ENCODE measurements at regions not wholly inside any gene's neighbourhood (a gene's known extent, or its start where the extent isn't known, plus 50 kb on each side); places are given as distances from the start of the nearest gene placed in this dataset.

- ATAC-seq (no peak), DNase-seq (no peak)
- H3K36me3 Mint-ChIP-seq: no peaks in the 10 kb centered on the region
Observed at GRCh38 chr9:120187758-120188157, 392.2 kb downstream of the CDK5RAP2 start.

GRCh38 chr9:120186276-120186675 lies 393.7 kb downstream of the CDK5RAP2 start:
- POLR2A ChIA-PET: no interaction called here
- H3K27ac Mint-ChIP-seq: no peak overlapping the region
- H3K27me3 Mint-ChIP-seq: peaks cover 0 to 28% (median 8%) of the 10 kb centered on the region in 5 donors
- peaks cover 0 to 10% (median 0%) of the 10 kb centered on the region in 9 donors for H3K9me3 Mint-ChIP-seq
- H3K4me3 Mint-ChIP-seq: no peak overlapping the region
- no peaks in the 10 kb centered on the region for H3K36me3 Mint-ChIP-seq
- ATAC-seq: no peak
- H3K4me1 Mint-ChIP-seq: no peaks in the 10 kb centered on the region
- DNase-seq: no peak

More at GRCh38 chr9:120187758-120188157, 392.2 kb downstream of the CDK5RAP2 start:
- H3K4me3 Mint-ChIP-seq: no peak overlapping the region
- H3K9me3 Mint-ChIP-seq: peaks cover 0 to 9% (median 0%) of the 10 kb centered on the region in 9 donors
- peak overlapping the region in 1 of 10 donors; percentile 21 for H3K27ac Mint-ChIP-seq
- H3K27me3 Mint-ChIP-seq: peaks cover 0 to 31% (median 9%) of the 10 kb centered on the region in 5 donors
- POLR2A ChIA-PET: no interaction called here
- no peaks in the 10 kb centered on the region for H3K4me1 Mint-ChIP-seq

- H3K4me3 Mint-ChIP-seq: no peak overlapping the region
- ATAC-seq (no peak), DNase-seq (no peak)
- H3K4me1 Mint-ChIP-seq: no peaks in the 10 kb centered on the region
- peaks cover 0 to 31% (median 3%) of the 10 kb centered on the region in 5 donors for H3K27me3 Mint-ChIP-seq
- H3K9me3 Mint-ChIP-seq: peaks cover 0 to 18% (median 0%) of the 10 kb centered on the region in 9 donors
- POLR2A ChIA-PET: no interaction called here
- no peak overlapping the region for H3K27ac Mint-ChIP-seq
- no peaks in the 10 kb centered on the region for H3K36me3 Mint-ChIP-seq
Observed at GRCh38 chr9:120184266-120184665, 395.7 kb downstream of the CDK5RAP2 start.

- no peak for ATAC-seq
- Mint-ChIP-seq H3K4me1 (no peaks in the 10 kb centered on the region), H3K27ac (no peak overlapping the region), H3K9me3 (peaks cover 0 to 24% (median 0%) of the 10 kb centered on the region in 9 donors), H3K27me3 (peaks cover 0 to 32% (median 3%) of the 10 kb centered on the region in 5 donors), H3K4me3 (no peak overlapping the region), H3K36me3 (no peaks in the 10 kb centered on the region)
- DNase-seq: no peak
- POLR2A ChIA-PET: no interaction called here
Observed at GRCh38 chr9:120183615-120184014, 396.4 kb downstream of the CDK5RAP2 start.

GRCh38 chr9:120182011-120182410 lies 398.0 kb downstream of the CDK5RAP2 start:
- H3K4me3 Mint-ChIP-seq: no peak overlapping the region

GRCh38 chr9:120177121-120177520 lies 402.8 kb downstream of the CDK5RAP2 start:
- H3K27me3 Mint-ChIP-seq: peaks cover 0 to 24% (median 6%) of the 10 kb centered on the region in 5 donors
- peaks cover 0 to 31% (median 4%) of the 10 kb centered on the region in 9 donors for H3K9me3 Mint-ChIP-seq

More at GRCh38 chr9:120182011-120182410, 398.0 kb downstream of the CDK5RAP2 start:
- POLR2A ChIA-PET: no interaction called here
- DNase-seq: no peak
- H3K4me1 Mint-ChIP-seq: no peaks in the 10 kb centered on the region
- peaks cover 0 to 27% (median under 1%) of the 10 kb centered on the region in 9 donors for H3K9me3 Mint-ChIP-seq
- peaks cover 0 to 32% (median 3%) of the 10 kb centered on the region in 5 donors for H3K27me3 Mint-ChIP-seq
- H3K27ac Mint-ChIP-seq: no peak overlapping the region
- ATAC-seq: no peak
- H3K36me3 Mint-ChIP-seq: no peaks in the 10 kb centered on the region

GRCh38 chr9:120175031-120175430 lies 404.9 kb downstream of the CDK5RAP2 start:
- Mint-ChIP-seq H3K27ac (no peak overlapping the region), H3K9me3 (peaks cover 0 to 39% (median 9%) of the 10 kb centered on the region in 9 donors), H3K36me3 (peaks cover 0 to 10% (median 0%) of the 10 kb centered on the region in 3 donors), H3K27me3 (peaks cover 3 to 41% (median 10%) of the 10 kb centered on the region in 5 donors), H3K4me3 (no peak overlapping the region), H3K4me1 (no peaks in the 10 kb centered on the region)
- POLR2A ChIA-PET: no interaction called here
- DNase-seq (no peak), ATAC-seq (no peak)

More at GRCh38 chr9:120177121-120177520, 402.8 kb downstream of the CDK5RAP2 start:
- Mint-ChIP-seq H3K4me1 (no peaks in the 10 kb centered on the region), H3K36me3 (no peaks in the 10 kb centered on the region), H3K4me3 (no peak overlapping the region), H3K27ac (no peak overlapping the region)
- POLR2A ChIA-PET: no interaction called here
- DNase-seq: no peak
- ATAC-seq: no peak

- DNase-seq: no peak
- Mint-ChIP-seq H3K27ac (no peak overlapping the region), H3K27me3 (peaks cover 0 to 9% (median 0%) of the 10 kb centered on the region in 5 donors), H3K4me1 (no peaks in the 10 kb centered on the region), H3K36me3 (peaks cover 0 to 4% (median 0%) of the 10 kb centered on the region in 3 donors), H3K4me3 (no peak overlapping the region), H3K9me3 (peaks cover 0 to 6% (median 4%) of the 10 kb centered on the region in 9 donors)
- ATAC-seq: no peak
- POLR2A ChIA-PET: no interaction called here
Observed at GRCh38 chr9:120161776-120162175, 418.2 kb downstream of the CDK5RAP2 start.

- no peak for ATAC-seq
- DNase-seq: no peak
- H3K36me3 Mint-ChIP-seq: peaks cover 0 to 8% (median 0%) of the 10 kb centered on the region in 3 donors
- POLR2A ChIA-PET: no interaction called here
- H3K27me3 Mint-ChIP-seq: peaks cover 0 to 16% (median 3%) of the 10 kb centered on the region in 5 donors
- H3K27ac Mint-ChIP-seq: no peak overlapping the region
- H3K4me1 Mint-ChIP-seq: no peaks in the 10 kb centered on the region
- peaks cover 0 to 12% (median 4%) of the 10 kb centered on the region in 9 donors for H3K9me3 Mint-ChIP-seq
- H3K4me3 Mint-ChIP-seq: no peak overlapping the region
Observed at GRCh38 chr9:120158221-120158620, 421.7 kb downstream of the CDK5RAP2 start.

- POLR2A ChIA-PET: no interaction called here
- H3K4me3 Mint-ChIP-seq: no peak overlapping the region
- no peaks in the 10 kb centered on the region for H3K4me1 Mint-ChIP-seq
- ATAC-seq (no peak), DNase-seq (no peak)
- H3K36me3 Mint-ChIP-seq: peaks cover 0 to 8% (median 0%) of the 10 kb centered on the region in 3 donors
- peaks cover 0 to 12% (median 4%) of the 10 kb centered on the region in 9 donors for H3K9me3 Mint-ChIP-seq
- peaks cover 0 to 15% (median 3%) of the 10 kb centered on the region in 5 donors for H3K27me3 Mint-ChIP-seq
- no peak overlapping the region for H3K27ac Mint-ChIP-seq
Observed at GRCh38 chr9:120156376-120156775, 423.6 kb downstream of the CDK5RAP2 start.

- ATAC-seq (no peak), DNase-seq (no peak)
- peaks cover 0 to 15% (median 3%) of the 10 kb centered on the region in 5 donors for H3K27me3 Mint-ChIP-seq
- no peak overlapping the region for H3K27ac Mint-ChIP-seq
- no peaks in the 10 kb centered on the region for H3K4me1 Mint-ChIP-seq
- H3K36me3 Mint-ChIP-seq: peaks cover 0 to 4% (median 0%) of the 10 kb centered on the region in 3 donors
- H3K4me3 Mint-ChIP-seq: no peak overlapping the region
- peaks cover 0 to 8% (median 0%) of the 10 kb centered on the region in 9 donors for H3K9me3 Mint-ChIP-seq
- POLR2A ChIA-PET: no interaction called here
Observed at GRCh38 chr9:120153258-120153657, 426.7 kb downstream of the CDK5RAP2 start.

GRCh38 chr9:120152295-120152694 lies 427.7 kb downstream of the CDK5RAP2 start:
- POLR2A ChIA-PET: no interaction called here
- Mint-ChIP-seq H3K4me1 (no peaks in the 10 kb centered on the region), H3K27me3 (peaks cover 0 to 17% (median 3%) of the 10 kb centered on the region in 5 donors), H3K4me3 (no peak overlapping the region), H3K36me3 (peaks cover 0 to 4% (median 0%) of the 10 kb centered on the region in 3 donors), H3K9me3 (peaks cover 0 to 8% (median 0%) of the 10 kb centered on the region in 9 donors), H3K27ac (no peak overlapping the region)
- DNase-seq (no peak), ATAC-seq (no peak)

GRCh38 chr9:120151806-120152205 lies 428.2 kb downstream of the CDK5RAP2 start:
- ATAC-seq: no peak
- H3K4me1 Mint-ChIP-seq: no peaks in the 10 kb centered on the region

GRCh38 chr9:120151149-120151548 lies 428.8 kb downstream of the CDK5RAP2 start:
- H3K27ac Mint-ChIP-seq: no peak overlapping the region
- peaks cover 0 to 20% (median 5%) of the 10 kb centered on the region in 5 donors for H3K27me3 Mint-ChIP-seq
- H3K4me3 Mint-ChIP-seq: no peak overlapping the region
- no peaks in the 10 kb centered on the region for H3K4me1 Mint-ChIP-seq
- peaks cover 0 to 4% (median 0%) of the 10 kb centered on the region in 3 donors for H3K36me3 Mint-ChIP-seq
- peaks cover 0 to 8% (median 0%) of the 10 kb centered on the region in 9 donors for H3K9me3 Mint-ChIP-seq
- DNase-seq: no peak
- ATAC-seq: no peak
- POLR2A ChIA-PET: no interaction called here

More at GRCh38 chr9:120151806-120152205, 428.2 kb downstream of the CDK5RAP2 start:
- Mint-ChIP-seq H3K27me3 (peaks cover 0 to 20% (median 3%) of the 10 kb centered on the region in 5 donors), H3K4me3 (no peak overlapping the region), H3K27ac (no peak overlapping the region), H3K9me3 (peaks cover 0 to 8% (median 0%) of the 10 kb centered on the region in 9 donors), H3K36me3 (peaks cover 0 to 4% (median 0%) of the 10 kb centered on the region in 3 donors)
- POLR2A ChIA-PET: no interaction called here
- no peak for DNase-seq

Data from naive thymus-derived CD8-positive, alpha-beta T cell (primary cell).